ENCODE measurements at regions not wholly inside any gene's neighbourhood (a gene's known extent, or its start where the extent isn't known, plus 50 kb on each side); places are given as distances from the start of the nearest gene placed in this dataset.

- Histone ChIP-seq H2BK15ac (ENCODE audit: low read length) (no peak overlapping the region), H2BK5ac (ENCODE audit: low read depth, low read length) (no peak overlapping the region), H3K36me3 (ENCODE audit: control insufficient read depth in 2 of 4, insufficient read depth in 4 of 4, low read length in 3 of 4) (no peaks in the 10 kb centered on the region), H3K4ac (replicated peaks; ENCODE audit: insufficient read length, low read depth, low read length) (no peak overlapping the region), H3K79me2 (ENCODE audit: control insufficient read depth in 1 of 2, insufficient read depth in 2 of 2, low read length in 2 of 2) (no peaks in the 10 kb centered on the region), H3K14ac (ENCODE audit: insufficient read length) (no peak overlapping the region), H2AK5ac (ENCODE audit: low read depth, low read length) (no peak overlapping the region), H2AFZ (ENCODE audit: low read length) (peak overlapping the region; percentile 52; the same call in 1 of the 2 replicates), H3K23me2 (ENCODE audit: low read depth, low read length) (no peaks in the 10 kb centered on the region), H3K27ac (ENCODE audit: low read depth, low read length) (no peak overlapping the region), H3K4me1 (replicated peaks in 1 of 4; ENCODE audit: control insufficient read depth in 3 of 4, insufficient read depth in 4 of 4, low read length in 3 of 4) (no peaks in the 10 kb centered on the region), H3K18ac (ENCODE audit: extremely low read depth, low read length) (no peak overlapping the region), H4K20me1 (replicated peaks in 1 of 2; ENCODE audit: control insufficient read depth in 1 of 2, insufficient read depth in 2 of 2, low read length in 2 of 2) (no peaks in the 10 kb centered on the region), H3K27me3 (replicated peaks in 1 of 4; ENCODE audit: control insufficient read depth in 3 of 4, extremely low read depth in 1 of 4, insufficient read depth in 3 of 4, low read length in 3 of 4) (no peaks in the 10 kb centered on the region), H4K5ac (ENCODE audit: insufficient read length, low read depth, low read length) (no peak overlapping the region), H3K9ac (replicated peaks in 1 of 4; ENCODE audit: extremely low read depth in 1 of 4, low read depth in 3 of 4, low read length in 3 of 4) (no peak overlapping the region), H2BK20ac (ENCODE audit: low read length) (no peak overlapping the region), H3K9me3 (ENCODE audit: insufficient read depth in 2 of 2, low read depth in 1 of 2, low read length in 1 of 2) (no peaks in the 10 kb centered on the region), H3K4me2 (ENCODE audit: insufficient read depth in 1 of 2, low read depth in 2 of 2, low read length in 2 of 2) (no peak overlapping the region), H2BK12ac (ENCODE audit: low read depth, low read length) (no peak overlapping the region), H2BK120ac (replicated peaks; ENCODE audit: low read depth, low read length) (no peak overlapping the region), H3K56ac (replicated peaks; ENCODE audit: insufficient read length, low read depth, low read length) (no peak overlapping the region), H4K8ac (ENCODE audit: extremely low read depth, insufficient read depth, low read length) (no peak overlapping the region), H3K23ac (ENCODE audit: insufficient read length) (no peak overlapping the region), H3K79me1 (ENCODE audit: low read depth, low read length) (no peaks in the 10 kb centered on the region), H3K4me3 (ENCODE audit: extremely low read depth in 1 of 4, insufficient read depth in 2 of 4, low read depth in 3 of 4, low read length in 4 of 4) (no peak overlapping the region), H4K91ac (replicated peaks; ENCODE audit: insufficient read length, low read length) (no peak overlapping the region)
- DNase-seq (ENCODE audit: low read depth in 1 of 2, low spot score in 2 of 2) (no peak), FAIRE-seq (no peak)
- no peak for TF ChIP-seq USF2 (IDR thresholded peaks at IDR 0.05; ENCODE audit: low read length)
- TF ChIP-seq BACH1 (IDR thresholded peaks at IDR 0.05; ENCODE audit: low read length) = no peak
- TF ChIP-seq CHD1 (IDR thresholded peaks at IDR 0.05; ENCODE audit: low read depth, low read length) = no peak
- TF ChIP-seq MAFK (IDR thresholded peaks at IDR 0.05; ENCODE audit: low read depth, low read length) = no peak
- TF ChIP-seq RNF2 (IDR thresholded peaks at IDR 0.05; ENCODE audit: borderline replicate concordance, low read depth, low read length, missing control alignments, poor library complexity, severe bottlenecking) = no peak
- TF ChIP-seq TCF12 (IDR thresholded peaks at IDR 0.05; ENCODE audit: low read depth, low read length) = no peak
- CTCF ChIA-PET (ENCODE audit: partially characterized antibody) = interaction anchor here (0.7 kb wide), 1 partner anchor 245 kb away, joined by 3 read pairs; no protein-coding TSS in a partner anchor
- POLR2A ChIA-PET (ENCODE audit: partially characterized antibody) = no interaction called here
Observed at GRCh38 chr12:83980398-83980797, 932.2 kb downstream of the SLC6A15 start.

Measured in H1 (cell line).